Gastrocnemius medialis (tissue), 4 donors: ENCODE measurements at regions not wholly inside any gene's neighbourhood (a gene's known extent, or its start where the extent isn't known, plus 50 kb on each side); places are given as distances from the start of the nearest gene placed in this dataset.

Source experiments
- POLR2A ChIP-seq, 2 donors: fragments of 450-650 bp; IDR thresholded peaks; one replicate each; pipeline ENCODE4 v1.6.1; 2017; ENCODE audit warnings: antibody characterized with exemption in 2 of 2, mild to moderate bottlenecking in 2 of 2, moderate library complexity in 2 of 2
- TF ChIP-seq, protein P1 (sequence below), 5 experiments: fragments of 450-650 bp in 3 of 5; fragments of 200-600 bp in 2 of 5; sonication (generic) in 2 of 5; IDR thresholded peaks in 4 of 5; conservative IDR thresholded peaks in 1 of 5; 1 replicate in 4 of 5; 2 replicates in 1 of 5; pipeline ENCODE4 v1.5.1; 2016 to 2019; ENCODE audit warnings: antibody characterized with exemption in 5 of 5, mild to moderate bottlenecking in 3 of 5, moderate library complexity in 3 of 5

DNA sequence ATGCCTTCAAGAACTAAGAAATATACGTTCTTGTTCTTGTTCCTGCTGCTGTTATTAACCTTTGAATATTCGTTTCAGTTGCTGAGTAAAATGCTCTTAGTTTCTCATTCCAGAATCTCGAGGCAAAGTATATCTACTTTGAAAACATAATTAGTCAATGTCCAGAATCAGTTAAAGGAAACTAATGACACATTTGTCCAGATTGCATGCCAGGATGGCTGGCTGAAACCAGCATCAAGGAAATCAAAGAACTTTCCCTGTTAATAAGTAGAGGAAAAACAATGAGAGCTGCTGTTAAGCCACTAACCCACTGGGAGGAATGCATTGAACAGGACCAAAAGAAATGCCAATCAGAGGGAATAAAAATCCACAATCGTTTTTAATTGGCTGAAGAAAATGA, 196.9 kb downstream of the ALDH8A1 start:
- TF ChIP-seq, protein P1, sequence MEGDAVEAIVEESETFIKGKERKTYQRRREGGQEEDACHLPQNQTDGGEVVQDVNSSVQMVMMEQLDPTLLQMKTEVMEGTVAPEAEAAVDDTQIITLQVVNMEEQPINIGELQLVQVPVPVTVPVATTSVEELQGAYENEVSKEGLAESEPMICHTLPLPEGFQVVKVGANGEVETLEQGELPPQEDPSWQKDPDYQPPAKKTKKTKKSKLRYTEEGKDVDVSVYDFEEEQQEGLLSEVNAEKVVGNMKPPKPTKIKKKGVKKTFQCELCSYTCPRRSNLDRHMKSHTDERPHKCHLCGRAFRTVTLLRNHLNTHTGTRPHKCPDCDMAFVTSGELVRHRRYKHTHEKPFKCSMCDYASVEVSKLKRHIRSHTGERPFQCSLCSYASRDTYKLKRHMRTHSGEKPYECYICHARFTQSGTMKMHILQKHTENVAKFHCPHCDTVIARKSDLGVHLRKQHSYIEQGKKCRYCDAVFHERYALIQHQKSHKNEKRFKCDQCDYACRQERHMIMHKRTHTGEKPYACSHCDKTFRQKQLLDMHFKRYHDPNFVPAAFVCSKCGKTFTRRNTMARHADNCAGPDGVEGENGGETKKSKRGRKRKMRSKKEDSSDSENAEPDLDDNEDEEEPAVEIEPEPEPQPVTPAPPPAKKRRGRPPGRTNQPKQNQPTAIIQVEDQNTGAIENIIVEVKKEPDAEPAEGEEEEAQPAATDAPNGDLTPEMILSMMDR (IDR thresholded peaks at IDR 0.05 in 4 of 5, conservative IDR thresholded peaks at IDR 0.05 in 1 of 5): no peak
- no peak for TF ChIP-seq POLR2A (IDR thresholded peaks at IDR 0.05)
